ENCODE measurements at regions not wholly inside any gene's neighbourhood (a gene's known extent, or its start where the extent isn't known, plus 50 kb on each side); places are given as distances from the start of the nearest gene placed in this dataset.

- no peak overlapping the region for H2AFZ ChIP-seq (ENCODE audit: low read length)
- H3K4me3 ChIP-seq (ENCODE audit: low read depth, low read length, poor library complexity, severe bottlenecking): no peak overlapping the region
- no peaks in the 10 kb centered on the region for H3K36me3 ChIP-seq (ENCODE audit: insufficient read depth, low read length)
Measured at GRCh38 chr6:21317642-21318041, 275.9 kb upstream of the SOX4 start.

GRCh38 chr6:21321076-21321475 is 272.5 kb upstream of the SOX4 start:
- no peaks in the 10 kb centered on the region for H3K27me3 ChIP-seq (ENCODE audit: insufficient read depth, low read length)
- TF ChIP-seq EZH2 (IDR thresholded peaks at IDR 0.05; ENCODE audit: borderline replicate concordance, low read length) (no peak), CTCF (IDR thresholded peaks at IDR 0.05; ENCODE audit: low read length) (no peak)
- H4K20me1 ChIP-seq (ENCODE audit: insufficient read depth, low read length): no peaks in the 10 kb centered on the region

More at GRCh38 chr6:21317642-21318041, 275.9 kb upstream of the SOX4 start:
- Histone ChIP-seq H3K79me2 (ENCODE audit: insufficient read depth, low read length) (no peaks in the 10 kb centered on the region), H3F3A (ENCODE audit: insufficient read depth, low read length) (no peaks in the 10 kb centered on the region), H3K27ac (ENCODE audit: low read depth, low read length, poor library complexity, severe bottlenecking) (no peak overlapping the region), H3K4me2 (ENCODE audit: low read length) (no peak overlapping the region), H3K4me1 (ENCODE audit: insufficient read depth, low read length, severe bottlenecking) (no peaks in the 10 kb centered on the region), H3K9me2 (ENCODE audit: low read depth, low read length) (no peaks in the 10 kb centered on the region), H3K9ac (ENCODE audit: low read length) (no peak overlapping the region), H3K9me3 (ENCODE audit: low read length) (no peaks in the 10 kb centered on the region), H3K27me3 (ENCODE audit: insufficient read depth, low read length) (no peaks in the 10 kb centered on the region), H4K20me1 (ENCODE audit: insufficient read depth, low read length) (no peaks in the 10 kb centered on the region)
- TF ChIP-seq CTCF (IDR thresholded peaks at IDR 0.05; ENCODE audit: low read length): no peak
- no peak for TF ChIP-seq EZH2 (IDR thresholded peaks at IDR 0.05; ENCODE audit: borderline replicate concordance, low read length)

GRCh38 chr6:21321531-21321930 is 272.0 kb upstream of the SOX4 start:
- Histone ChIP-seq H3K9me2 (ENCODE audit: low read depth, low read length) (no peaks in the 10 kb centered on the region), H4K20me1 (ENCODE audit: insufficient read depth, low read length) (no peaks in the 10 kb centered on the region), H3K36me3 (ENCODE audit: insufficient read depth, low read length) (no peaks in the 10 kb centered on the region), H3K27ac (ENCODE audit: low read depth, low read length, poor library complexity, severe bottlenecking) (no peak overlapping the region), H3K9ac (ENCODE audit: low read length) (no peak overlapping the region), H3K4me1 (ENCODE audit: insufficient read depth, low read length, severe bottlenecking) (no peaks in the 10 kb centered on the region), H2AFZ (ENCODE audit: low read length) (no peak overlapping the region), H3F3A (ENCODE audit: insufficient read depth, low read length) (no peaks in the 10 kb centered on the region), H3K4me2 (ENCODE audit: low read length) (no peak overlapping the region), H3K9me3 (ENCODE audit: low read length) (no peaks in the 10 kb centered on the region), H3K4me3 (ENCODE audit: low read depth, low read length, poor library complexity, severe bottlenecking) (no peak overlapping the region), H3K27me3 (ENCODE audit: insufficient read depth, low read length) (no peaks in the 10 kb centered on the region), H3K79me2 (ENCODE audit: insufficient read depth, low read length) (no peaks in the 10 kb centered on the region)
- no peak for TF ChIP-seq CTCF (IDR thresholded peaks at IDR 0.05; ENCODE audit: low read length)
- TF ChIP-seq EZH2 (IDR thresholded peaks at IDR 0.05; ENCODE audit: borderline replicate concordance, low read length): no peak

More at GRCh38 chr6:21321076-21321475, 272.5 kb upstream of the SOX4 start:
- H3F3A ChIP-seq (ENCODE audit: insufficient read depth, low read length): no peaks in the 10 kb centered on the region
- H3K4me1 ChIP-seq (ENCODE audit: insufficient read depth, low read length, severe bottlenecking): no peaks in the 10 kb centered on the region
- no peaks in the 10 kb centered on the region for H3K9me3 ChIP-seq (ENCODE audit: low read length)
- no peak overlapping the region for H3K9ac ChIP-seq (ENCODE audit: low read length)
- no peak overlapping the region for H3K4me3 ChIP-seq (ENCODE audit: low read depth, low read length, poor library complexity, severe bottlenecking)
- H2AFZ ChIP-seq (ENCODE audit: low read length): no peak overlapping the region
- no peak overlapping the region for H3K27ac ChIP-seq (ENCODE audit: low read depth, low read length, poor library complexity, severe bottlenecking)
- no peaks in the 10 kb centered on the region for H3K36me3 ChIP-seq (ENCODE audit: insufficient read depth, low read length)
- no peaks in the 10 kb centered on the region for H3K79me2 ChIP-seq (ENCODE audit: insufficient read depth, low read length)
- no peak overlapping the region for H3K4me2 ChIP-seq (ENCODE audit: low read length)
- no peaks in the 10 kb centered on the region for H3K9me2 ChIP-seq (ENCODE audit: low read depth, low read length)

Data from OCI-LY1 (cell line).